IPS-NIHi7 (cell line): ENCODE measurements at regions not wholly inside any gene's neighbourhood (a gene's known extent, or its start where the extent isn't known, plus 50 kb on each side); places are given as distances from the start of the nearest gene placed in this dataset.

Experiments used
- DNase-seq: peaks from one replicate; pipeline ENCODE4 v3.0.0; 2012; ENCODE audit warnings: mixed read lengths; ENCODE audit errors: extremely low spot score

- DNase-seq: no peak
These were observed 463.0 kb downstream of the DHX35 start for GRCh38 chr20:39424962-39425678.

GRCh38 chr20:39421571-39422105, 459.5 kb downstream of the DHX35 start:
- no peak for DNase-seq

- DNase-seq: no peak
These were observed 449.9 kb downstream of the DHX35 start for GRCh38 chr20:39412091-39412490.

GRCh38 chr20:39399463-39399862, 437.3 kb downstream of the DHX35 start:
- DNase-seq: no peak

GRCh38 chr20:39398656-39399055, 436.5 kb downstream of the DHX35 start:
- peak; percentile 37 for DNase-seq

GRCh38 chr20:39397646-39398045, 435.5 kb downstream of the DHX35 start:
- DNase-seq: no peak

- DNase-seq: no peak
These were observed 433.5 kb downstream of the DHX35 start for GRCh38 chr20:39395478-39396291.

GRCh38 chr20:39394461-39394860, 432.3 kb downstream of the DHX35 start:
- DNase-seq: no peak

- no peak for DNase-seq
These were observed 428.0 kb downstream of the DHX35 start for GRCh38 chr20:39390186-39390585.

GRCh38 chr20:39381595-39381994, 419.5 kb downstream of the DHX35 start:
- peak; percentile 20 for DNase-seq

GRCh38 chr20:39378776-39379175, 416.6 kb downstream of the DHX35 start:
- no peak for DNase-seq

GRCh38 chr20:39376788-39377187, 414.6 kb downstream of the DHX35 start:
- DNase-seq: no peak

- DNase-seq: no peak
These were observed 402.2 kb downstream of the DHX35 start for GRCh38 chr20:39364320-39364719.

GRCh38 chr20:39359981-39360620, 398.0 kb downstream of the DHX35 start:
- DNase-seq: no peak

- DNase-seq: no peak
These were observed 395.9 kb downstream of the DHX35 start for GRCh38 chr20:39358052-39358451.

- DNase-seq: no peak
These were observed 394.8 kb downstream of the DHX35 start for GRCh38 chr20:39356908-39357307.

GRCh38 chr20:39349240-39349639, 387.1 kb downstream of the DHX35 start:
- no peak for DNase-seq

- no peak for DNase-seq
These were observed 385.5 kb downstream of the DHX35 start for GRCh38 chr20:39347626-39348025.

- DNase-seq: no peak
These were observed 380.3 kb downstream of the DHX35 start for GRCh38 chr20:39342463-39342862.

GRCh38 chr20:39338469-39339376, 376.6 kb downstream of the DHX35 start:
- DNase-seq: no peak

GRCh38 chr20:39333211-39333610, 371.1 kb downstream of the DHX35 start:
- DNase-seq: no peak
